ENCODE measurements at regions not wholly inside any gene's neighbourhood (a gene's known extent, or its start where the extent isn't known, plus 50 kb on each side); places are given as distances from the start of the nearest gene placed in this dataset.

- no peaks in the 10 kb centered on the region for H3K9me3 ChIP-seq
- no peaks in the 10 kb centered on the region for H3K27me3 ChIP-seq
- H3K4me3 ChIP-seq = no peak overlapping the region
- no peaks in the 10 kb centered on the region for H3K4me1 ChIP-seq
- H3K36me3 ChIP-seq = no peaks in the 10 kb centered on the region
- intact Hi-C loops (cut with DNase I; ENCODE audit: low total_unique reads) = no loop called here
- DNase-seq = no peak
- TF ChIP-seq, protein P1, sequence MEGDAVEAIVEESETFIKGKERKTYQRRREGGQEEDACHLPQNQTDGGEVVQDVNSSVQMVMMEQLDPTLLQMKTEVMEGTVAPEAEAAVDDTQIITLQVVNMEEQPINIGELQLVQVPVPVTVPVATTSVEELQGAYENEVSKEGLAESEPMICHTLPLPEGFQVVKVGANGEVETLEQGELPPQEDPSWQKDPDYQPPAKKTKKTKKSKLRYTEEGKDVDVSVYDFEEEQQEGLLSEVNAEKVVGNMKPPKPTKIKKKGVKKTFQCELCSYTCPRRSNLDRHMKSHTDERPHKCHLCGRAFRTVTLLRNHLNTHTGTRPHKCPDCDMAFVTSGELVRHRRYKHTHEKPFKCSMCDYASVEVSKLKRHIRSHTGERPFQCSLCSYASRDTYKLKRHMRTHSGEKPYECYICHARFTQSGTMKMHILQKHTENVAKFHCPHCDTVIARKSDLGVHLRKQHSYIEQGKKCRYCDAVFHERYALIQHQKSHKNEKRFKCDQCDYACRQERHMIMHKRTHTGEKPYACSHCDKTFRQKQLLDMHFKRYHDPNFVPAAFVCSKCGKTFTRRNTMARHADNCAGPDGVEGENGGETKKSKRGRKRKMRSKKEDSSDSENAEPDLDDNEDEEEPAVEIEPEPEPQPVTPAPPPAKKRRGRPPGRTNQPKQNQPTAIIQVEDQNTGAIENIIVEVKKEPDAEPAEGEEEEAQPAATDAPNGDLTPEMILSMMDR (IDR thresholded peaks at IDR 0.05) = no peak
- no peak overlapping the region for H3K27ac ChIP-seq
Measured at GRCh38 chr2:103462712-103463111, 700.9 kb downstream of the TMEM182 start.

DNA sequence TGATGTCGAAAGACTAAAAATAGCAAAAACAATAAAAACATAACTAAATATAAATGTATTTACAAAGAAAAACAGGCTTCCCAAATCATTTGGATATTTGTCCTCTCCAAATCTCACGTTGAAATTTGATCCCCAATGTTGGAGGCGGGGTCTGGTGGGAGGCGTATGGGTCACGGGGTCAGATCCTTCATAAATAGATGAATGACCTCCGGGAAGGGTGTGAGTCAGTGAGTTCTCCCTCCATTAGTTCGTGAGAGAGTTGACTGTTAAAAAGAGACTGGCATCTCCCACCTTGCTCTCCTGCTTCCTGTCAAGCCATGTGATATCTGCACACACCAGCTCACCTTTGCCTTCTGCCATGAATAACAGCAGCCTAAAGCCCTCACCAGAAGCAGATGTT lies 703.0 kb downstream of the TMEM182 start:
- H3K36me3 ChIP-seq = no peaks in the 10 kb centered on the region
- intact Hi-C loops (cut with DNase I; ENCODE audit: low total_unique reads) = no loop called here
- H3K4me1 ChIP-seq = no peaks in the 10 kb centered on the region
- DNase-seq = no peak
- H3K4me3 ChIP-seq = no peak overlapping the region
- TF ChIP-seq POLR2A (IDR thresholded peaks at IDR 0.05) = no peak
- TF ChIP-seq, protein P1 (IDR thresholded peaks at IDR 0.05) = no peak
- H3K27me3 ChIP-seq = no peaks in the 10 kb centered on the region
- no peaks in the 10 kb centered on the region for H3K9me3 ChIP-seq
- no peak overlapping the region for H3K27ac ChIP-seq

DNA sequence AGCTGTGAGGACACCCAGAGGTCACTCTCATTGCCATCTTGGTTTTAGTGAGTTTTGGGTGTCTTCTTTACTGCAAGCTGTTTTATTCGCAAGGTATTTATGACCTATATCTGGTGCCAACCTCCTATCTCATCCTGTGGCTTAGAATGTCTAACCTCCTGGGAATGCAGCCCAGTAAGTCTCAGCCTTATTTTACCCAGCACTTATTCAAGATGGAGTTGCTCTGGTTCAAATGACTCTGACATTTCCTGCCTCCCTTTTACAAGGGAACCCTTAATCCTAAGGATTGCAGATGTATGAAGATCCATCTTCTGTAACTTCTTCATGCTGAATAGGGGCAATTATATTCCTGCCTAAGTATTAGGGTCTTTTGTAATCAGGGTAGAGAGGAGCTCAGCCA lies 708.0 kb downstream of the TMEM182 start:
- TF ChIP-seq POLR2A (IDR thresholded peaks at IDR 0.05) = no peak
- TF ChIP-seq, protein P1 (IDR thresholded peaks at IDR 0.05) = no peak
- intact Hi-C loops (cut with DNase I; ENCODE audit: low total_unique reads) = no loop called here
- Histone ChIP-seq H3K9me3 (no peaks in the 10 kb centered on the region), H3K36me3 (no peaks in the 10 kb centered on the region), H3K27me3 (no peaks in the 10 kb centered on the region), H3K4me1 (no peaks in the 10 kb centered on the region), H3K27ac (no peak overlapping the region), H3K4me3 (no peak overlapping the region)
- no peak for DNase-seq

DNA sequence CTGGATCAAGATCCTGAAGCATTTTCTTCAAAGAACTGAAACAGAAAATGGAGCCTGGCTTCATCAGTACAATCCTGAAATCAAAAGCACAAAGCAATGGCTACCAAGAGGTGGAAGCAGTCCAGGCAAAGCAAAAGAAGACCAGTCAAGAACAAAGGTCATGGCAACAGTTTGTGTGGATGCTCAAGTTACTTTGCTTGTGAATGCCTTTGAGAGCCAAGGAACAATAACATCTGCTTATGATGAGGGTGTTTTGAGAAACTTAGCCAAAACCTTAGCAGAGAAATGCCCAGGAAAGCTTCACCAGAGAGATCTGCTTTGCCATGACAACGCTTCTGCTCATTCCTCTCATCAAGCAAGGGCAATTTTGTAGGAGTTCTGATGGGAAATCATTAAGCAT lies 723.1 kb downstream of the TMEM182 start:
- intact Hi-C loops (cut with DNase I; ENCODE audit: low total_unique reads) = no loop called here
- DNase-seq = no peak
- no peaks in the 10 kb centered on the region for H3K9me3 ChIP-seq
- TF ChIP-seq, protein P1 (IDR thresholded peaks at IDR 0.05) = no peak
- TF ChIP-seq POLR2A (IDR thresholded peaks at IDR 0.05) = no peak
- H3K4me1 ChIP-seq = no peaks in the 10 kb centered on the region
- no peak overlapping the region for H3K27ac ChIP-seq
- no peaks in the 10 kb centered on the region for H3K27me3 ChIP-seq
- H3K4me3 ChIP-seq = no peak overlapping the region
- H3K36me3 ChIP-seq = no peaks in the 10 kb centered on the region

DNA sequence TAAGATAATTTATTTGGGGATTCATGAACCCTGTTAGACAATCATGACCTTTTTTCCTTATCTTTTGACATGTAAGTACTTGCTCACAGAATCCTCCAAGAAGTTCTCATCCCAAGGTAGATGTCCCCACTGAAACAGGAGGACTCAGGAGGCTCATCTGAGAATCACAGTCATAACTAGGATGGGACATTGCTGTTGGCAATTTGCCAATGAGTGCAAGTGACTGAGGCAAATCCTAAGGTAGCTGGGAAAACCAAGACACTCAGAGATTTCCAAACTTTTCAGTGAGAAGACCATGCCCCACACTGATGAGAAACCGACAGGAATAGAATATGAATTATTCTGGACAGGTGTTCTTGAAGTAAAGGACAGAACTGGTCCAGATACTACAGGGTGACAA lies 735.0 kb downstream of the TMEM182 start:
- Histone ChIP-seq H3K4me1 (no peaks in the 10 kb centered on the region), H3K36me3 (no peaks in the 10 kb centered on the region), H3K27me3 (no peaks in the 10 kb centered on the region), H3K4me3 (no peak overlapping the region), H3K27ac (no peak overlapping the region), H3K9me3 (no peaks in the 10 kb centered on the region)
- no peak for TF ChIP-seq POLR2A (IDR thresholded peaks at IDR 0.05)
- TF ChIP-seq, protein P1 (IDR thresholded peaks at IDR 0.05) = no peak
- no peak for DNase-seq
- intact Hi-C loops (cut with DNase I; ENCODE audit: low total_unique reads) = no loop called here
